ENCODE measurements at regions not wholly inside any gene's neighbourhood (a gene's known extent, or its start where the extent isn't known, plus 50 kb on each side); places are given as distances from the start of the nearest gene placed in this dataset.
"Not testable (repeated sequence)": the region's sequence is repeated elsewhere in the genome, so short reads cannot be mapped to it uniquely, and the experiment has no call there.

GRCh38 chr12:89877136-89877535 lies 168.5 kb upstream of the ATP2B1 start:
- H3K27me3 ChIP-seq (ENCODE audit: control insufficient read depth in 1 of 2, insufficient read depth in 2 of 2, low read length in 2 of 2), result peaks cover 0 to 2% of the 10 kb centered on the region in 2 donors
- no peaks in the 10 kb centered on the region for H3K9me3 ChIP-seq (ENCODE audit: control insufficient read depth in 2 of 2, insufficient read depth in 1 of 2, low read depth in 1 of 2, low read length in 1 of 2)
- H3K36me3 ChIP-seq (ENCODE audit: control insufficient read depth in 2 of 2, insufficient read depth in 2 of 2, low read length in 1 of 2), result no peaks in the 10 kb centered on the region
- no peak overlapping the region for H3K4me3 ChIP-seq (ENCODE audit: low read depth in 1 of 2, low read length in 2 of 2)
- 85 to 92% methylated on average over 3 of the region's 3 CpGs for WGBS, 2 donors
- no peak overlapping the region for H3K27ac ChIP-seq (ENCODE audit: low read depth in 2 of 2, low read length in 1 of 2)
- H3K4me1 ChIP-seq (ENCODE audit: control insufficient read depth in 2 of 2, insufficient read depth in 2 of 2, low read length in 1 of 2), result peaks cover 0 to 4% of the 10 kb centered on the region in 2 donors

GRCh38 chr12:89875809-89876208 lies 167.2 kb upstream of the ATP2B1 start:
- Histone ChIP-seq H3K27me3 (ENCODE audit: control insufficient read depth in 1 of 2, insufficient read depth in 2 of 2, low read length in 2 of 2) (peaks cover 0 to 2% of the 10 kb centered on the region in 2 donors), H3K4me1 (ENCODE audit: control insufficient read depth in 2 of 2, insufficient read depth in 2 of 2, low read length in 1 of 2) (peaks cover 0 to 4% of the 10 kb centered on the region in 2 donors), H3K9me3 (ENCODE audit: control insufficient read depth in 2 of 2, insufficient read depth in 1 of 2, low read depth in 1 of 2, low read length in 1 of 2) (no peaks in the 10 kb centered on the region), H3K27ac (ENCODE audit: low read depth in 2 of 2, low read length in 1 of 2) (no peak overlapping the region), H3K36me3 (ENCODE audit: control insufficient read depth in 2 of 2, insufficient read depth in 2 of 2, low read length in 1 of 2) (no peaks in the 10 kb centered on the region), H3K4me3 (ENCODE audit: low read depth in 1 of 2, low read length in 2 of 2) (no peak overlapping the region)
- WGBS, 2 donors, result 36 to 47% methylated on average over 1 of the region's 1 CpG

GRCh38 chr12:89875225-89875624 lies 166.6 kb upstream of the ATP2B1 start:
- peaks cover 0 to 4% of the 10 kb centered on the region in 2 donors for H3K4me1 ChIP-seq (ENCODE audit: control insufficient read depth in 2 of 2, insufficient read depth in 2 of 2, low read length in 1 of 2)
- no peak overlapping the region for H3K27ac ChIP-seq (ENCODE audit: low read depth in 2 of 2, low read length in 1 of 2)
- 83 to 92% methylated on average over 2 of the region's 2 CpGs for WGBS, 2 donors
- peaks cover 0 to 2% of the 10 kb centered on the region in 2 donors for H3K27me3 ChIP-seq (ENCODE audit: control insufficient read depth in 1 of 2, insufficient read depth in 2 of 2, low read length in 2 of 2)
- H3K36me3 ChIP-seq (ENCODE audit: control insufficient read depth in 2 of 2, insufficient read depth in 2 of 2, low read length in 1 of 2), result no peaks in the 10 kb centered on the region
- H3K9me3 ChIP-seq (ENCODE audit: control insufficient read depth in 2 of 2, insufficient read depth in 1 of 2, low read depth in 1 of 2, low read length in 1 of 2), result no peaks in the 10 kb centered on the region
- H3K4me3 ChIP-seq (ENCODE audit: low read depth in 1 of 2, low read length in 2 of 2), result no peak overlapping the region

GRCh38 chr12:89874146-89874545 lies 165.5 kb upstream of the ATP2B1 start:
- Histone ChIP-seq H3K27ac (ENCODE audit: low read depth in 2 of 2, low read length in 1 of 2) (no peak overlapping the region), H3K4me3 (ENCODE audit: low read depth in 1 of 2, low read length in 2 of 2) (no peak overlapping the region), H3K4me1 (ENCODE audit: control insufficient read depth in 2 of 2, insufficient read depth in 2 of 2, low read length in 1 of 2) (peaks cover 0 to 4% of the 10 kb centered on the region in 2 donors), H3K36me3 (ENCODE audit: control insufficient read depth in 2 of 2, insufficient read depth in 2 of 2, low read length in 1 of 2) (no peaks in the 10 kb centered on the region), H3K9me3 (ENCODE audit: control insufficient read depth in 2 of 2, insufficient read depth in 1 of 2, low read depth in 1 of 2, low read length in 1 of 2) (no peaks in the 10 kb centered on the region), H3K27me3 (ENCODE audit: control insufficient read depth in 1 of 2, insufficient read depth in 2 of 2, low read length in 2 of 2) (peaks cover 0 to 2% of the 10 kb centered on the region in 2 donors)
- 82 to 85% methylated on average over 5 of the region's 5 CpGs for WGBS, 2 donors

- 38 to 41% methylated on average over 4 of the region's 4 CpGs for WGBS, 2 donors
Measured at GRCh38 chr12:89873745-89874144, 165.1 kb upstream of the ATP2B1 start.

GRCh38 chr12:89872922-89873630 lies 164.4 kb upstream of the ATP2B1 start:
- no peaks in the 10 kb centered on the region for H3K27me3 ChIP-seq (ENCODE audit: control insufficient read depth in 1 of 2, insufficient read depth in 2 of 2, low read length in 2 of 2)
- no peak overlapping the region for H3K27ac ChIP-seq (ENCODE audit: low read depth in 2 of 2, low read length in 1 of 2)
- 86 to 96% methylated on average over 6 of the region's 6 CpGs for WGBS, 2 donors
- H3K4me1 ChIP-seq (ENCODE audit: control insufficient read depth in 2 of 2, insufficient read depth in 2 of 2, low read length in 1 of 2), result peaks cover 0 to 4% of the 10 kb centered on the region in 2 donors
- H3K36me3 ChIP-seq (ENCODE audit: control insufficient read depth in 2 of 2, insufficient read depth in 2 of 2, low read length in 1 of 2), result no peaks in the 10 kb centered on the region
- no peaks in the 10 kb centered on the region for H3K9me3 ChIP-seq (ENCODE audit: control insufficient read depth in 2 of 2, insufficient read depth in 1 of 2, low read depth in 1 of 2, low read length in 1 of 2)
- no peak overlapping the region for H3K4me3 ChIP-seq (ENCODE audit: low read depth in 1 of 2, low read length in 2 of 2)

More at GRCh38 chr12:89873745-89874144, 165.1 kb upstream of the ATP2B1 start:
- no peak overlapping the region for H3K4me3 ChIP-seq (ENCODE audit: low read depth in 1 of 2, low read length in 2 of 2)
- peaks cover 0 to 4% of the 10 kb centered on the region in 2 donors for H3K4me1 ChIP-seq (ENCODE audit: control insufficient read depth in 2 of 2, insufficient read depth in 2 of 2, low read length in 1 of 2)
- H3K36me3 ChIP-seq (ENCODE audit: control insufficient read depth in 2 of 2, insufficient read depth in 2 of 2, low read length in 1 of 2), result no peaks in the 10 kb centered on the region
- H3K27ac ChIP-seq (ENCODE audit: low read depth in 2 of 2, low read length in 1 of 2), result no peak overlapping the region
- no peaks in the 10 kb centered on the region for H3K9me3 ChIP-seq (ENCODE audit: control insufficient read depth in 2 of 2, insufficient read depth in 1 of 2, low read depth in 1 of 2, low read length in 1 of 2)
- peaks cover 0 to 2% of the 10 kb centered on the region in 2 donors for H3K27me3 ChIP-seq (ENCODE audit: control insufficient read depth in 1 of 2, insufficient read depth in 2 of 2, low read length in 2 of 2)

GRCh38 chr12:89870413-89871184 lies 162.0 kb upstream of the ATP2B1 start:
- H3K27me3 ChIP-seq (ENCODE audit: control insufficient read depth in 1 of 2, insufficient read depth in 2 of 2, low read length in 2 of 2), result no peaks in the 10 kb centered on the region
- 79 to 82% methylated on average over 6 of the region's 6 CpGs for WGBS, 2 donors
- H3K4me3 ChIP-seq (ENCODE audit: low read depth in 1 of 2, low read length in 2 of 2), result no peak overlapping the region
- peaks cover 0 to 4% of the 10 kb centered on the region in 2 donors for H3K4me1 ChIP-seq (ENCODE audit: control insufficient read depth in 2 of 2, insufficient read depth in 2 of 2, low read length in 1 of 2)
- H3K27ac ChIP-seq (ENCODE audit: low read depth in 2 of 2, low read length in 1 of 2), result no peak overlapping the region
- no peaks in the 10 kb centered on the region for H3K36me3 ChIP-seq (ENCODE audit: control insufficient read depth in 2 of 2, insufficient read depth in 2 of 2, low read length in 1 of 2)
- no peaks in the 10 kb centered on the region for H3K9me3 ChIP-seq (ENCODE audit: control insufficient read depth in 2 of 2, insufficient read depth in 1 of 2, low read depth in 1 of 2, low read length in 1 of 2)

GRCh38 chr12:89867611-89868010 lies 159.0 kb upstream of the ATP2B1 start:
- 97% methylated on average over 18 to 23 of the region's 23 CpGs for WGBS, 2 donors
- not testable (repeated sequence) for H3K27me3 ChIP-seq (ENCODE audit: control insufficient read depth in 1 of 2, insufficient read depth in 2 of 2, low read length in 2 of 2); H3K9me3 ChIP-seq (ENCODE audit: control insufficient read depth in 2 of 2, insufficient read depth in 1 of 2, low read depth in 1 of 2, low read length in 1 of 2); H3K36me3 ChIP-seq (ENCODE audit: control insufficient read depth in 2 of 2, insufficient read depth in 2 of 2, low read length in 1 of 2); H3K27ac ChIP-seq (ENCODE audit: low read depth in 2 of 2, low read length in 1 of 2); H3K4me1 ChIP-seq (ENCODE audit: control insufficient read depth in 2 of 2, insufficient read depth in 2 of 2, low read length in 1 of 2); H3K4me3 ChIP-seq (ENCODE audit: low read depth in 1 of 2, low read length in 2 of 2)

- peaks cover 0 to 5% of the 10 kb centered on the region in 2 donors for H3K4me1 ChIP-seq (ENCODE audit: control insufficient read depth in 2 of 2, insufficient read depth in 2 of 2, low read length in 1 of 2)
- H3K4me3 ChIP-seq (ENCODE audit: low read depth in 1 of 2, low read length in 2 of 2), result no peak overlapping the region
- no peaks in the 10 kb centered on the region for H3K36me3 ChIP-seq (ENCODE audit: control insufficient read depth in 2 of 2, insufficient read depth in 2 of 2, low read length in 1 of 2)
- no peaks in the 10 kb centered on the region for H3K9me3 ChIP-seq (ENCODE audit: control insufficient read depth in 2 of 2, insufficient read depth in 1 of 2, low read depth in 1 of 2, low read length in 1 of 2)
- no peaks in the 10 kb centered on the region for H3K27me3 ChIP-seq (ENCODE audit: control insufficient read depth in 1 of 2, insufficient read depth in 2 of 2, low read length in 2 of 2)
- H3K27ac ChIP-seq (ENCODE audit: low read depth in 2 of 2, low read length in 1 of 2), result no peak overlapping the region
- WGBS, 2 donors, result 68% methylated on average over 1 of the region's 1 CpG
Measured at GRCh38 chr12:89864411-89864810, 155.8 kb upstream of the ATP2B1 start.
